Astrocyte of the cerebellum (primary cell): ENCODE measurements at regions not wholly inside any gene's neighbourhood (a gene's known extent, or its start where the extent isn't known, plus 50 kb on each side); places are given as distances from the start of the nearest gene placed in this dataset.

ENCODE experiments used
- DNase-seq: peaks from one replicate; pipeline ENCODE4 v3.0.0-alpha.2; 2011; ENCODE audit warnings: low read depth
- H3K4me3 ChIP-seq: 2 replicates; pipeline ENCODE4 v1.5.1; 2011; ENCODE audit warnings: mild to moderate bottlenecking, low read depth, low read length, moderate library complexity
- CTCF ChIP-seq: IDR thresholded peaks from 2 replicates; pipeline ENCODE4 v1.5.1; 2012; ENCODE audit warnings: low read length, low read depth, moderate library complexity, mild to moderate bottlenecking; ENCODE audit errors: missing control alignments
- in situ Hi-C: cut with HindIII; loops from 2 replicates; pipeline ENCODE4 v1.10.0; 2017; ENCODE audit warnings: low sequenced_read_pairs

- no peak for DNase-seq
- in situ Hi-C loops = no loop called here
- no peak for TF ChIP-seq CTCF
- H3K4me3 ChIP-seq = no peak overlapping the region
These were observed 96.7 kb upstream of the SSTR1 start for GRCh38 chr14:38111046-38111445.

DNA sequence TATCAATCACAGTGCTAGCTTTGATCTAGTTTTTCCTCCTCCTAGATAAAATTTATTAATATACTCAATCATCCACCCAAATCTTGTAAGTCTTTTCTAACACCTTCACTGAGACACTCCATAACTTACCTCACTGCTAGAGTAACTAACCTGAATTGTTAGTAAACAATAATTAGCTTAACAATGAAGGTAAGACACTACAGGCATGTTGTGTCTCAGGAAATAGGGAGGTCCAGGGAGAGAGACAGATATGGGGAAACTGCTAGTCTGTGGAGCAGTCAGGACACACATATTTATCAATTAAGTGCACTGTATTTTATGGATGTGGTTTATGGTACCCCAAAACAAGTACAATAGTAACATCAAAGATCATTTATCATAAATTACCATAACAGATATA is 94.2 kb upstream of the SSTR1 start:
- no peak for DNase-seq
- no peak for TF ChIP-seq CTCF
- no peak overlapping the region for H3K4me3 ChIP-seq
- in situ Hi-C loops = no loop called here

DNA sequence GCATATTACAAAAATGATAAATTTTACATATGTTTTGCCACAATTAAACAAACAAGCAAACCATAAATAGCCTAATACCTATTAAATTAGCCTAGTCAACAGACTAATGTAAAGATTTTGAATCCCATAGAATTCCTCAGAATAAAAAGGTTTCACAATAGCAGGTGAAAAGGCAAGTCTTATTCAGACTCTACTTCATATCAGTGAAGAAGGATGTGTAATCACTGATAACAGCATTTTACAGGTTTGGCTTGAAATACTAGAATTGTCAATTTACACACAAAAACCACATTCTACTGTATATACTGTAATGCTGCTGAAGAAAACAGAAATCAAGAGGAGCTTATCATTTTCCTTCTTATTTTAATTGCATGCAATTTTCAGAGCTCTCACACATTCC is 90.8 kb upstream of the SSTR1 start:
- H3K4me3 ChIP-seq = no peak overlapping the region
- in situ Hi-C loops = no loop called here
- DNase-seq = no peak
- no peak for TF ChIP-seq CTCF

DNA sequence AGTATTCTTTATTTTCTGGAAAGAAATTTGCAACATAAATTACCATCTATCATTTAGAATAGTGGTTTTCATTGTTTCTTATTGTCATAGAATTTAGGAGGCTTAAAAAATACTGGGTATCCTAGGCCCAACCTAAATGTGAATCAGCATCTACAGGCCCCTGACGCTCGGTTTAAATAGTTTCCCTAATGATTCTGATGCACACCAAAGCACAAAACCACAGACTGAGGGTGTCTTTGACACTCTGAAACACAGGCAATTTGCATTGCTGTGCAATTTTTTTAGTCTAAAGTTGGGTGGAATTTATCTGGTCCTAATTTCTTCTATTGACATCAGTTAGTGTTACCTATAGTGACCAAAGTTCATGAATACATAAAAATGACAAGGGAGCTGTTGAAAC is 87.6 kb upstream of the SSTR1 start:
- in situ Hi-C loops = no loop called here
- no peak overlapping the region for H3K4me3 ChIP-seq
- DNase-seq = no peak
- TF ChIP-seq CTCF = no peak

DNA sequence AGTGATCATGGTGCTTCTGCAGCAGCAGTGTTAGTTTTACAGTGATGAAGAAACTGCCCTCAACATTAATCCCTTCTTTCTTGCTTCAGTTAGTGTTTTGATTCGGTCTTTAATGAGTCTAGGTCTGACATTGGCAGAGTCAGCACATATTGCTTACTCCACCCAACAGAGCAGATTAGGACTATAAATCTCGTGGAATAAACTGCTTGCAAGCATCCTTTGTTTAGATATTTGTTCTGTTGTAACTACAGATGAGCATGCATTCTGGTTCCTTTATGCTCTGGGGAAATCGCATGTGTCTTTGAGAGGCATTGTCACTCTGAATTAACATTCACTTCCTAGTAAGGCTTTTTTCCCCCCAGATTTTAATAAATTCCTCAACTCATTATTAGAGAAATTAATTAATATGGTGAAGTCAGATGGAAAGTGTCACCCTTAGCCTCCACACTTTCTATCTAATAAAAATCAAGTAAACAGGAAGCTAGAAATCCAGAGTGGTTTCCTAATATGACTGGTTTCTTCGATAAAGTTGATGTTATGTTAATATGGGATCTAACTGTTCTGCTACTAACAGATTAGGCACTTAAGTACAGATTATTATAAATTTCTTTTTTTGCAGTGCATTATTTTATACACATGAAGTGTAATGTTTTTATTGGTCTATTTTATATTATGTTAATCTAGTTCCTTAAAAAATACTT is 86.2 kb upstream of the SSTR1 start:
- no peak for TF ChIP-seq CTCF
- in situ Hi-C loops = no loop called here
- DNase-seq = no peak
- H3K4me3 ChIP-seq = no peak overlapping the region

DNA sequence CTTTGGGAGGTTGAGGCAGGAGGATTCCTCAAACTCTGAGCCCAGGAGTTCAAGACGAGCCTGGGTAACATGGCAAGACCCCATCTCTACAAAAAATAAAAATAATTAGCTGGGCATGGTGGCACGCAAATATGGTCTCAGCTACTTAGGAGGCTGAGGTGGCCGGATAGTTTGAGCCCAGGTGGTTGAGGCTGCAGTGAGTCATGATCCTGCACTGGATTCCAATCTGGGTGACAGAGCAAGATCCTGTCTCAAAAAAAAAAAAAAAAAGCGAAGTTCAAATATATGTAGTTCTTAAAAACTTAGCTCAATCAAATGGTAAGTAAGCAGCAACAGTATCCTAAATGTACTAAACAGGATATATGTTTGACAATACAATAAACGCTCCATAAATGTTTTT is 85.5 kb upstream of the SSTR1 start:
- DNase-seq = no peak
- in situ Hi-C loops = no loop called here
- H3K4me3 ChIP-seq = no peak overlapping the region
- no peak for TF ChIP-seq CTCF
